ENCODE measurements at regions not wholly inside any gene's neighbourhood (a gene's known extent, or its start where the extent isn't known, plus 50 kb on each side); places are given as distances from the start of the nearest gene placed in this dataset.
A peak's percentile ranks its signal among the peaks of the same experiment; 100 is the strongest.

DNA sequence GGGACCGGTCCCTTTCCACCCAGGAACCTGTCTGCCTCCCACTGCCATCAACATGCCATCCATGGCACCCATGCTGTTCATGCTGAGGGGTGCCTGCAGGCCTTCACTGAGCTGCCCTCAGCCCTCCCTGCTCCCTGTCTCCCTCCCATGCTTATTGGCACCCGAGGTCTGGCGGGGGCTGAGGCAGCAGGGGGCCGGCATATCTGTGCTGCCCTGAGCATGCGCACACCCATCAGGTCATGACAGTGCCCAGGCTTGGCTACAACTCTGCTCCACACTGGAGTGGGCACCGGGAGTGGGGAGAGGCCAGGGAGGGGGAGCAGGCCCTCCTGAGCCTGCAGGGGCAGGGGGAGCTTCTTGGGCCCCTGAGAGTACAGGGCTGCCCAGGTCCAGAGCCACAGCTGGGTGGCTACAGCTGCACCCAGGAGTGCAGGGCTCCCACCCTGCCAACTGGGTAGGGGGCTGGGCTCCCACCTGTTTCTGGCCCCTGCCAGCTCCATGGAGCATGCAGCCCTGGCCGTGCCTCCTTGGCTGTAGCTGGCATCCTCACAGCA, 395.8 kb upstream of the DMD start:
- TF ChIP-seq CTCF (IDR thresholded peaks at IDR 0.05; ENCODE audit: insufficient read depth, low read depth, low read length, missing control alignments) = no peak
- no peak overlapping the region for H3K4me3 ChIP-seq (ENCODE audit: low read length)
- no peak for DNase-seq (ENCODE audit: low read depth)

- no peak for TF ChIP-seq CTCF (IDR thresholded peaks at IDR 0.05; ENCODE audit: insufficient read depth, low read depth, low read length, missing control alignments)
- no peak for DNase-seq (ENCODE audit: low read depth)
- no peak overlapping the region for H3K4me3 ChIP-seq (ENCODE audit: low read length)
Observed at GRCh38 chrX:33605997-33606396, 394.6 kb upstream of the DMD start.

DNA sequence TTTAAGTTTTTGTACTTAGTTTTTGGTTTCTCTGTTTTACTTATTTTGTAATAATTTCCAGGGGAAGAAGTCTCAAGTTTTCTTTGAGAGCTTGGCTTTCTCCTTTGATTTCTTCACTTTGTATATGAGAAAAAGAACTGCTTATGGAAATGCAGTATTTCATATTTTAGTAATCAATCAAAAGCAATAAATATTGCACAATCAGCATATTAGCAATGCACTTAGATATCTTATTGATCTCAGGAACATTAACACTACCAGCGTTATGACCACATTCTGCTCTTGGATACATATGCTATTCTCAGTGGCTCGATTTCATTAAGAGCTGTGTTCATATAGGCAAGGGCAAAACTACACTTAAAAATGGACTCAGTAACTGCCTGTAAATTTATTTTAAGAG, 381.0 kb upstream of the DMD start:
- no peak for TF ChIP-seq CTCF (IDR thresholded peaks at IDR 0.05; ENCODE audit: insufficient read depth, low read depth, low read length, missing control alignments)

DNA sequence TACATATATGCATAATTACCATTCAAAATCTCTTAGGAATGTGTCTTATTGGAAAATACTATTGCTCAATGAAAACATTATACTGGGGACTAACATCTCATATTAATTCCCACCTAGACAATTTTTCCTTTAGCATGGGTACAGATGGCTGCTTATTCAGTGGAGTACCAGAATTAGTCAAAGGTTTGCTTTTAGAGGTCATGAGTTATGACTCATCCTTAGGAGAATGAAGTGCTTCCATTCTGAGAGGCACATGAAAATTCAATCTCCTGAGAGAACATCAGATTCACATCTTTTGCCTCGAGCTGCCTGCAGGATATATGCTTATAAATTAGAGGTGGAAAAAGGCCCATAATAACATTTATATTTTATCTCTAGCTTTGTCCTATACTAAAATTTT, 378.0 kb upstream of the DMD start:
- peak; percentile 0 for DNase-seq (ENCODE audit: low read depth)
- H3K4me3 ChIP-seq (ENCODE audit: low read length) = no peak overlapping the region
- TF ChIP-seq CTCF (IDR thresholded peaks at IDR 0.05; ENCODE audit: insufficient read depth, low read depth, low read length, missing control alignments) = no peak

More for the DNA sequence above, 381.0 kb upstream of the DMD start:
- H3K4me3 ChIP-seq (ENCODE audit: low read length) = no peak overlapping the region
- no peak for DNase-seq (ENCODE audit: low read depth)

DNA sequence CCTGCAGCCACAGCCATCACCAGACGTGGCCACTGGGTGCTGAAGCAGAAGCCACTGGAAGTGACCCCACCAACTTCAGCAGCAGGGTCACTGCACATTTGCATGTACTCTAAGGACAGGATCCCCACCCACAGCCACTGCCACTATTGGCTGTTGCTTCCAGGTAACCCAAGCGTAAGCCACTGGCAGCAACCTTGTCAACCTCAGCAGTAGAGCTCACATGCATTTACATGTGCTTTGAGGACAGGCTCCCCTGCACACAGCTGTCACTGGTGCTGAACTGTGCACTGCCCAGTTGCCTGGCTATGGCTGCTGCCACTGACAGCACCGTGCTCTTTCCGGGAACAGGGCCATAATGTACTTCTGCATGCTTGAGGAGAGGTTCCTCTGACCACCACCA, 332.4 kb upstream of the DMD start:
- no peak overlapping the region for H3K4me3 ChIP-seq (ENCODE audit: low read length)
- no peak for DNase-seq (ENCODE audit: low read depth)
- no peak for TF ChIP-seq CTCF (IDR thresholded peaks at IDR 0.05; ENCODE audit: insufficient read depth, low read depth, low read length, missing control alignments)

Measured in epithelial cell of esophagus (primary cell).